NCI-H146 treated with DMSO at 0.1 percent for 48 hours (cell line): ENCODE measurements at regions not wholly inside any gene's neighbourhood (a gene's known extent, or its start where the extent isn't known, plus 50 kb on each side); places are given as distances from the start of the nearest gene placed in this dataset.
"Not testable (repeated sequence)": the region's sequence is repeated elsewhere in the genome, so short reads cannot be mapped to it uniquely, and the experiment has no call there.

Experiments
- DNase-seq: peaks from one replicate; lab custom pipeline; 2025; ENCODE audit not compliant: unreplicated experiment; lab: John Stamatoyannopoulos, UW

GRCh38 chr2:166744117-166744516 lies 144.2 kb upstream of the XIRP2 start:
- not testable (repeated sequence) for DNase-seq

GRCh38 chr2:166743482-166743881 lies 144.8 kb upstream of the XIRP2 start:
- DNase-seq = not testable (repeated sequence)

- DNase-seq = no peak
Observed at GRCh38 chr2:166727095-166727494, 161.2 kb upstream of the XIRP2 start.

DNA sequence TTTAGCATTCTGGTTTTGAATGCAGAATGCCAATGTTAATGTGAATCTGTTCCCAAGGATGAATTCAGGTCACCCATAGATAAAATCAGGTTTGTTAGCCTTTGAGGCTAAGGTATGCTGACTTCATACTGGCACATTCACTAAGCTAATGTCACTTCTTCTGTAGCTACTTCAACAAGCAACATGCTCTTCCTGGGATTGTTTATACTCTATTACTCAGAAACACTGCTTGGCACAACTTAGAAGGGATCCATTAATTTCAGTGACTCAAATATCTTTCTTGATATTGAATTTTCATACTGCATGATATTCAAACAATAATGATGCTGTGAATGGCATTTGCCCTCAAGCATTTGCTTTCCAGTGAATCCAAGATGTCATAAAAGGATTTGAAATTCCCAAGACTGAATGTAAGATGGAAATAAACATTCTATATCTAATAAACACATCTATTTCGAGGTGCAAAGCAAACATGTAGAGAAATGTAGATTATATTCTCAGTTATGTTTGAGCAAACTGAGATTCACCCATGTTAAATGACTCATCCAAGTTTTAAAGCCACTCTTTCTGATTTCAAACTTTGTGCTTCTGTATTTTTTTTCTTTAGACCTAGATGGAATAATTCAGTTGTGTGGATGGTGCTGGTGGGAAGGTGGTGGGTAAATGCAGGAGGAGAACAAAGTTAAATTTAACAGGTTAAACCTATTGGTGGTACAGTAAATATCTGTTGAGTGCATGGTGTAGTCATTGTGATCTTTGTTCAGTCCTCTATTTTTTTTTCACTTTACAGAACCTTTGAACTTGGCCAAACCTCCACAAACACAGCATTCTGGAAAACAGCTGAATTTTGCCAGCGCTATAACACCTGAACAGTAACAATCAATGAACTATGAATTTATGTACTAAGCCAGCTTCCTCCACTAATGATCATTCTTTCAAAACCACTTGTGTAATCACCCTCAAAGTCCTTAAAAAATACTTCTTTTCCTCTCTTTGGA lies 162.1 kb upstream of the XIRP2 start:
- no peak for DNase-seq

GRCh38 chr2:166716968-166717367 lies 171.3 kb upstream of the XIRP2 start:
- DNase-seq = no peak

GRCh38 chr2:166700079-166700478 lies 188.2 kb upstream of the XIRP2 start:
- no peak for DNase-seq

- DNase-seq = no peak
Observed at GRCh38 chr2:166695154-166695553, 193.1 kb upstream of the XIRP2 start.

GRCh38 chr2:166686057-166686456 lies 192.0 kb upstream of the SCN7A start:
- DNase-seq = not testable (repeated sequence)

DNA sequence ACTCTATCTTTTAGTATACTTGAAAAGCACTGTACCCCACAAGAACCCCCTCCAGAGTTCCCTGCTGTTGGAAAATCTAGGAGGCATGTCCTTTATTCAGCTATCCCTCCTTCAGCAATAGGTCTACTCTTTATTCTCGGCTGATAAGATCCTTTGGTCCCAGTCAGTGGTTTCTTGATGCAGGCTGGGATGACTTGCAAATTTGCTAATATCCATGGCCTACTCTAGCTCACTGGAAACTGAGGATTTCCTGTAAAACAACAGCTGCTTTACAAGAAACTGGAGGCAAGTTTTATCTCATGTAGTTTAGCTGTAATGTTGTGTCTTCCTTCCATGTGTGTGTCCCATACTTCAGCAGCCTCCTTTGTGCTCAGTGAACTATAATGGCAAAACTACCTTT lies 183.9 kb upstream of the SCN7A start:
- no peak for DNase-seq

- DNase-seq = no peak
Observed at GRCh38 chr2:166676716-166677115, 182.7 kb upstream of the SCN7A start.

DNA sequence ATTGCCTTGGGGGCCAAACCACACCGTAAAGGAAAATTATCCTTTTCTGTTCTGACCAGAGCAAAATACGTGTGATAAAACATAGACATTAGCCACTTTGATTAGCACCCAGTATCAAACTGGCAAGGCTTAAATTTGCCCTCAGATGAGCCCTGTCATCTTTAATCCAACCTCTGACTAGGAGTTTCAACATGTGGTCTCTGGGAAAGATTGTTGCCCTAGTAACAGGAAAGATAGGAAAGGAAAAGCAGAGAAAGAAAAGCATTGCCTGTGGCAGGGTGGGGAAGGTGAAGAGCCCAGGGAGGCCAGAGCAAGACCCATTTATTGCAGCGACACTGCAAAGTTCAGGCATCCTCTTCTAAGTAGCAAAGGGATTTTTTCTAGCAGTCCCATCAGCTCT lies 181.5 kb upstream of the SCN7A start:
- DNase-seq = no peak

GRCh38 chr2:166673986-166674385 lies 179.9 kb upstream of the SCN7A start:
- no peak for DNase-seq

DNA sequence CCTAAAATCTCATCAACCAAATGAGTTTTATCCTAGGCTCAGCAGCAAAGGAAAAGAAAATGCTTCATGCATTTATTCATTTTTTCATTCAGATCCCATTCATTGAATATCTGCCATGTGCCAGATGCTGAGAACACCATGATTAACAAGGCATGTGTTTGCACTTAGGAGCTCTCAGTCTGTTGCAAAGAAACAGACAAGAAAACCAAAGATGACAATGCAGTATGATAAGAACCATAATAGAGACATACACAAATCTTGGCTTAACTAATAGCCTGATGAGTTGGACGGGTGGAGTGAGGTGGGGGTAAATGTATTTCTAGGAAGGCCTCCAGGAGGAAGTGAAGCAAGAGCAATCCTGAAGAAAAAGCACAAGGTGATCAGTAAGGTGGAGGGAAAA lies 177.8 kb upstream of the SCN7A start:
- no peak for DNase-seq

GRCh38 chr2:166671235-166671634 lies 177.2 kb upstream of the SCN7A start:
- DNase-seq = no peak

- no peak for DNase-seq
Observed at GRCh38 chr2:166665991-166666940, 172.2 kb upstream of the SCN7A start.

GRCh38 chr2:166661824-166662223 lies 167.8 kb upstream of the SCN7A start:
- no peak for DNase-seq

DNA sequence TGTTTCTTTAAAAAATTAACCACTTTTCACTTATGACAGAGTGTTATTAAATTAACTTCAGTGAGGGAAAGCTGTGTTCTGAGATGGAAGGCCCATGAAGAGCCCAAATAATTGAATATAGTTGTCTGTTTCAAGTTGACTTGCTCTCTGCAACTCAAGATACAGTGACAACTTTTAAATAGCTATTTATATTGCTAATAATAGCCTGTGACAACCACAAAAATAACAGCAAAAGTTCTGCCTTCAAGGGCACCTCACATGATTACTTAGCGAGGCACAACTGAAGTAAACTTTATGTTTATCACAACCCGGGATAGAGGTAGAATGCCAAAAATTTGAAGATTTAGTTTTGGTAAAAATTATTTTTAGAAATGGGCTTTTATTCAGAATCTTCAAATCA lies 167.3 kb upstream of the SCN7A start:
- DNase-seq = no peak

- no peak for DNase-seq
Observed at GRCh38 chr2:166658901-166659300, 164.9 kb upstream of the SCN7A start.

- no peak for DNase-seq
Observed at GRCh38 chr2:166653185-166653813, 159.2 kb upstream of the SCN7A start.

GRCh38 chr2:166651991-166652390 lies 157.9 kb upstream of the SCN7A start:
- no peak for DNase-seq

GRCh38 chr2:166651080-166651675 lies 157.1 kb upstream of the SCN7A start:
- DNase-seq = no peak
